Epithelial cell of proximal tubule (primary cell): ENCODE measurements at regions not wholly inside any gene's neighbourhood (a gene's known extent, or its start where the extent isn't known, plus 50 kb on each side); places are given as distances from the start of the nearest gene placed in this dataset.

ENCODE experiments used
- DNase-seq: peaks from one replicate; pipeline ENCODE4 v3.0.0-alpha.2; 2011; ENCODE audit warnings: low read depth
- H3K4me3 ChIP-seq: 2 replicates; pipeline ENCODE4 v1.5.1; 2011; ENCODE audit warnings: low read depth, mild to moderate bottlenecking, low read length
- CTCF ChIP-seq: conservative IDR thresholded peaks from 2 replicates; pipeline ENCODE4 v1.5.1; 2012; ENCODE audit warnings: low read depth, mild to moderate bottlenecking, low read length

GRCh38 chr1:232510367-232511110, 119.4 kb downstream of the SIPA1L2 start:
- no peak for TF ChIP-seq CTCF
- no peak for DNase-seq
- H3K4me3 ChIP-seq, result no peak overlapping the region

- no peak overlapping the region for H3K4me3 ChIP-seq
- no peak for DNase-seq
- TF ChIP-seq CTCF, result no peak
Observed at GRCh38 chr1:232509570-232509969, 120.4 kb downstream of the SIPA1L2 start.

DNA sequence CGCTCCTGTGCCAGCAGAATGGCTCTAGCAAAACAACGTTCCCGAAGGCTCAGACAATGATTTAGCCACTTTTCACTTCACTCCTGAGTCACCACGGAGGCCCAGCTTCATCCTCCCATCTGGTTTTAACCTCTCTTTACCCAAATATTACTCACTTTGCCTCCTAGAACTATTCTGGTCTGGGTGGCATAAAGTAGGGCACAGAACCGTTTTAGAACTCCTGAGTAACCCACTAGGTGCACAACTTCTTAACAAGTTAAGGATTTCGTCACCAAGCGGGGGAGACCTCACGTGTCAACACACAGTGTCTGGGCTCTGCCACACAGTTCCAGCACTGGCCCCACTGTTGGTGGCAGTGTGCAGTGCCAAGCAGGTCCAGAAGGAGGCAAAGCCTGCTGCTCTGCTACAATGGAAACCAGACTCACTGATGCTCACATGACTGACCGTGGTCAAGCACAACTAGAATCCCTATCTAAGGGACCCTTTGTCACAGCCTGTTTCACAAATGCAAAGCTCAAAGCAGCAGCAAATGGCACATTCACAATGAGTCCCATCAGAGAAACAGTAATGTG, 121.7 kb downstream of the SIPA1L2 start:
- DNase-seq, result no peak
- peak; percentile 42 for TF ChIP-seq CTCF

DNA sequence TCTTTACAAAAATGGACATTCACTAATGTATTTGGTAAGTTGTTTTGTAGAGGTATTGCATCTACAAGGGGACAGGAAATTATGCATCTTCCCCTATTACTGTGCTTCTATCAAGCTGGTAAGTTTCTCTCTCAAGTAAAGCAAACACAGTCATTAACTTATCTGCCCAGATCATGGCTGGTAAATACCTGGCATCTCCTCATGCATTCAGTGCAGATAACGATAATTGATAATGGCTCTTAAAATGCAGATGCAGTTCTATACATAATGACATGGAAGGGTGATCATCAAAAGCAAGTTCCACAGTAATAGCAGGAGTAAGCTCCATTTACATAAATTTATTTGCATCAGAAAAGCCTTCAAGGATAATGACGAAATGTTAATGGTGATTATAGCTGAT, 122.4 kb downstream of the SIPA1L2 start:
- no peak for DNase-seq
- no peak overlapping the region for H3K4me3 ChIP-seq
- no peak for TF ChIP-seq CTCF

More for the DNA sequence above, 121.7 kb downstream of the SIPA1L2 start:
- no peak overlapping the region for H3K4me3 ChIP-seq

- no peak overlapping the region for H3K4me3 ChIP-seq
- no peak for DNase-seq
- TF ChIP-seq CTCF, result no peak
Observed at GRCh38 chr1:232505884-232506283, 124.0 kb downstream of the SIPA1L2 start.

GRCh38 chr1:232504651-232505050, 125.3 kb downstream of the SIPA1L2 start:
- H3K4me3 ChIP-seq, result no peak overlapping the region
- DNase-seq, result no peak
- TF ChIP-seq CTCF, result no peak

- no peak for TF ChIP-seq CTCF
- no peak overlapping the region for H3K4me3 ChIP-seq
- DNase-seq, result no peak
Observed at GRCh38 chr1:232503497-232503896, 126.4 kb downstream of the SIPA1L2 start.
